ENCODE measurements at regions not wholly inside any gene's neighbourhood (a gene's known extent, or its start where the extent isn't known, plus 50 kb on each side); places are given as distances from the start of the nearest gene placed in this dataset.

GRCh38 chr4:66991521-66991920 is 553.8 kb downstream of the CENPC start:
- ATAC-seq, result no peak
- Histone ChIP-seq H4K20me1 (ENCODE audit: insufficient read depth, low read length) (no peaks in the 10 kb centered on the region), H3K79me2 (ENCODE audit: insufficient read depth, low read length) (no peaks in the 10 kb centered on the region), H3K27ac (ENCODE audit: extremely low read length, insufficient read depth, low read length) (no peak overlapping the region), H3K9ac (ENCODE audit: insufficient read depth, low read depth, low read length) (no peak overlapping the region), H3K4me3 (replicated peaks in 1 of 3; ENCODE audit: insufficient read depth in 1 of 3, low read depth in 2 of 3, low read length in 3 of 3) (no peak overlapping the region), H2AFZ (ENCODE audit: low read length) (no peak overlapping the region), H3K27me3 (ENCODE audit: control insufficient read depth in 1 of 2, insufficient read depth in 2 of 2, low read length in 2 of 2) (no peaks in the 10 kb centered on the region), H3K36me3 (replicated peaks in 1 of 2; ENCODE audit: control insufficient read depth in 1 of 2, insufficient read depth in 2 of 2, low read length in 2 of 2) (no peaks in the 10 kb centered on the region), H3K4me2 (ENCODE audit: low read depth, low read length) (no peak overlapping the region), H3K4me1 (ENCODE audit: insufficient read depth, low read length) (no peaks in the 10 kb centered on the region), H3K9me3 (ENCODE audit: low read length) (peaks cover 6% of the 10 kb centered on the region; the same call in 1 of the 2 replicates)
- BruUV-seq (replicated peaks), result no TSS peak
- FAIRE-seq, result no peak
- ChIA-PET CTCF (ENCODE audit: low intra/inter-chr PET ratio, low total read pairs) (no interaction called here), POLR2A (no interaction called here)
- no peak for DNase-seq (ENCODE audit: low spot score)
- intact Hi-C loops (cut with micrococcal nuclease; ENCODE audit: unreplicated experiment), result no loop called here
- in situ Hi-C loops (cut with HindIII; ENCODE audit: extremely low pct_ligation_motif_present, low pct_unique_long_range_greater_than_20kb), result no loop called here
- no peak for TF ChIP-seq DRAP1 (CRISPR knock-in tag; IDR thresholded peaks at IDR 0.05)
- no peak for TF ChIP-seq ZNF75D (CRISPR knock-in tag; IDR thresholded peaks at IDR 0.05; ENCODE audit: borderline replicate concordance)
- no peak for TF ChIP-seq RFX5 (IDR thresholded peaks at IDR 0.05; ENCODE audit: low read depth, low read length)
- no peak for TF ChIP-seq FOXK2 (IDR thresholded peaks at IDR 0.05)
- TF ChIP-seq ZNF382 (CRISPR knock-in tag; IDR thresholded peaks at IDR 0.05; ENCODE audit: borderline replicate concordance), result no peak
- no peak for TF ChIP-seq JDP2 (CRISPR knock-in tag; IDR thresholded peaks at IDR 0.05; ENCODE audit: borderline replicate concordance)
- TF ChIP-seq ARHGAP35 (CRISPR knock-in tag; IDR thresholded peaks at IDR 0.05; ENCODE audit: borderline replicate concordance), result no peak
- no peak for TF ChIP-seq AKAP8 (CRISPR knock-in tag; IDR thresholded peaks at IDR 0.05)
- no peak for TF ChIP-seq ZNF619 (CRISPR knock-in tag; IDR thresholded peaks at IDR 0.05)
- TF ChIP-seq SIX1 (CRISPR knock-in tag; IDR thresholded peaks at IDR 0.05; ENCODE audit: borderline replicate concordance), result no peak
- TF ChIP-seq CREBL2 (CRISPR knock-in tag; IDR thresholded peaks at IDR 0.05; ENCODE audit: borderline replicate concordance), result no peak
- TF ChIP-seq PPARG (CRISPR knock-in tag; conservative IDR thresholded peaks at IDR 0.05), result no peak
- no peak for TF ChIP-seq RFX3 (CRISPR knock-in tag; IDR thresholded peaks at IDR 0.05)
- TF ChIP-seq FIP1L1 (IDR thresholded peaks at IDR 0.05; ENCODE audit: borderline replicate concordance, insufficient read depth, low read depth, low read length), result no peak
- no peak for TF ChIP-seq NCOA1 (CRISPR knock-in tag; IDR thresholded peaks at IDR 0.05)
- TF ChIP-seq ZNF20 (CRISPR knock-in tag; IDR thresholded peaks at IDR 0.05), result no peak
- TF ChIP-seq ADNP (CRISPR knock-in tag; IDR thresholded peaks at IDR 0.05), result no peak
- no peak for TF ChIP-seq MTERF4 (CRISPR knock-in tag; IDR thresholded peaks at IDR 0.05)

All from HepG2 (cell line).